Endothelial cell of umbilical vein (primary cell): ENCODE measurements at regions not wholly inside any gene's neighbourhood (a gene's known extent, or its start where the extent isn't known, plus 50 kb on each side); places are given as distances from the start of the nearest gene placed in this dataset.

Experiments used
- BruUV-seq: library from RNA; stranded (reverse); fragments of 400-500 nt; replicated peaks from 2 replicates; lab custom pipeline; 2021; lab: Mats Ljungman, UMichigan
- CTCF ChIA-PET: fragments of 300-600, 350-600 bp; sonication (Branson Sonifier 250); formaldehyde crosslinking; loops from one replicate; lab custom pipeline; 2021; ENCODE audit warnings: antibody characterized with exemption, inconsistent platforms; lab: Charles Lee
- POLR2A ChIA-PET: fragments of 300-600, 350-600 bp; sonication (Branson Sonifier 250); formaldehyde crosslinking; loops from one replicate; lab custom pipeline; 2021; ENCODE audit warnings: antibody characterized with exemption, inconsistent platforms; lab: Charles Lee
- DNase-seq: peaks from one replicate; pipeline ENCODE4 v3.0.0-alpha.2; 2011; ENCODE audit warnings: low read depth, low spot score
- FAIRE-seq: peaks from 2 replicates; lab custom pipeline; 2011; peaks lifted over from hg19 to GRCh38; lab: Jason Lieb, UNC
- H2AFZ ChIP-seq: 2 replicates; pipeline ENCODE4 v1.6.0; 2012; ENCODE audit warnings: low read depth, low read length, control low read depth, inconsistent platforms
- H3K27ac ChIP-seq: 2 replicates; pipeline ENCODE4 v1.5.1; 2011; ENCODE audit warnings: low read depth, mild to moderate bottlenecking, control low read depth, low read length, moderate library complexity; ENCODE audit not compliant: insufficient read depth
- H3K27me3 ChIP-seq, 2 experiments: 2 replicates each; pipeline versions ENCODE4 v1.6.0 to v1.6.1; 2011; ENCODE audit warnings: low read length in 2 of 2, mixed read lengths in 1 of 2; ENCODE audit not compliant: control insufficient read depth in 2 of 2, insufficient read depth in 2 of 2
- H3K36me3 ChIP-seq, 2 experiments: 2 replicates in 1 of 2; 3 replicates in 1 of 2; pipeline ENCODE4 v1.5.1; 2011; ENCODE audit warnings: low read length in 2 of 2, mild to moderate bottlenecking in 1 of 2, moderate library complexity in 1 of 2; ENCODE audit not compliant: control insufficient read depth in 2 of 2, insufficient read depth in 2 of 2; ENCODE audit errors: extremely low read depth in 1 of 2
- H3K4me1 ChIP-seq: 3 replicates; pipeline ENCODE4 v1.5.1; 2011; ENCODE audit warnings: mild to moderate bottlenecking, low read length; ENCODE audit not compliant: control insufficient read depth, insufficient read depth; ENCODE audit errors: extremely low read depth
- H3K4me2 ChIP-seq: 2 replicates; pipeline ENCODE4 v1.6.1; 2011; ENCODE audit warnings: low read length, control low read depth, mixed read lengths; ENCODE audit not compliant: insufficient read depth
- H3K4me3 ChIP-seq, 3 experiments: fragments of 200-600 bp in 1 of 3; sonication (generic), shearing (Covaris generic) in 1 of 3; replicated peaks in 1 of 3; 2 replicates each; pipeline ENCODE4 v1.5.1; 2011 to 2016; ENCODE audit warnings: control low read depth in 3 of 3, low read length in 3 of 3, mild to moderate bottlenecking in 2 of 3, inconsistent platforms in 1 of 3, low read depth in 1 of 3, moderate library complexity in 1 of 3; ENCODE audit not compliant: insufficient read depth in 1 of 3
- H3K79me2 ChIP-seq: 2 replicates; pipeline ENCODE4 v1.6.0; 2012; ENCODE audit warnings: low read length, inconsistent platforms; ENCODE audit not compliant: control insufficient read depth, insufficient read depth
- H3K9ac ChIP-seq: replicated peaks from 2 replicates; pipeline ENCODE3; 2011; ENCODE audit warnings: low read length, control low read depth; ENCODE audit not compliant: insufficient read depth; ENCODE audit errors: extremely low read depth
- H3K9me1 ChIP-seq: replicated peaks from 3 replicates; pipeline ENCODE4 v1.6.0; 2011; ENCODE audit warnings: mild to moderate bottlenecking, low read length; ENCODE audit not compliant: control insufficient read depth, insufficient read depth; ENCODE audit errors: extremely low read depth
- H3K9me3 ChIP-seq: replicated peaks from 2 replicates; pipeline ENCODE4 v1.5.1; 2012; ENCODE audit warnings: low read length, inconsistent platforms; ENCODE audit not compliant: control insufficient read depth, insufficient read depth
- H4K20me1 ChIP-seq: replicated peaks from 2 replicates; pipeline ENCODE3; 2011; ENCODE audit warnings: mild to moderate bottlenecking, low read length; ENCODE audit not compliant: control insufficient read depth, insufficient read depth; ENCODE audit errors: extremely low read depth
- FOS ChIP-seq: IDR thresholded peaks from 2 replicates; pipeline ENCODE4 v1.6.1; 2011; ENCODE audit warnings: mild to moderate bottlenecking, low read length, moderate library complexity, borderline replicate concordance; ENCODE audit not compliant: insufficient read depth
- GATA2 ChIP-seq: IDR thresholded peaks from 2 replicates; pipeline ENCODE4 v1.7.0; 2011; ENCODE audit warnings: low read depth, mild to moderate bottlenecking, moderate library complexity, mixed read lengths, low read length; ENCODE audit not compliant: insufficient read length, insufficient read depth
- POLR2A ChIP-seq: IDR thresholded peaks from 2 replicates; pipeline ENCODE4 v1.6.1; 2012; ENCODE audit warnings: low read depth, mild to moderate bottlenecking, control low read depth, low read length
- POLR2AphosphoS5 ChIP-seq: IDR thresholded peaks from 2 replicates; pipeline ENCODE4 v1.6.1; 2012; ENCODE audit warnings: low read depth, mild to moderate bottlenecking, control low read depth, low read length, moderate library complexity; ENCODE audit not compliant: insufficient read depth
- dilution Hi-C: fragments of 300-500 bp; cut with MboI; formaldehyde crosslinking; loops from one replicate; pipeline ENCODE4 v1.15.0; 2019; ENCODE audit warnings: low sequenced_read_pairs; ENCODE audit not compliant: extremely low pct_ligation_motif_present
- intact Hi-C: fragments of 100-400 bp; cut with micrococcal nuclease; formaldehyde crosslinking; loops from one replicate; pipeline ENCODE4 v1.10.0; 2022
- TF ChIP-seq, protein P1 (sequence below), 2 donors: IDR thresholded peaks; 1 replicate in 1 of 2; 2 replicates in 1 of 2; pipeline ENCODE4 v1.5.1; 2011; ENCODE audit warnings: low read length in 2 of 2, mild to moderate bottlenecking in 2 of 2, moderate library complexity in 2 of 2, control low read depth in 1 of 2, inconsistent platforms in 1 of 2, low read depth in 1 of 2; ENCODE audit not compliant: insufficient read depth in 1 of 2; ENCODE audit errors: extremely low read depth in 1 of 2
- TF ChIP-seq, protein P2 (sequence below): IDR thresholded peaks from 2 replicates; pipeline ENCODE4 v1.6.1; 2011; ENCODE audit not compliant: insufficient read depth, insufficient read length

DNA sequence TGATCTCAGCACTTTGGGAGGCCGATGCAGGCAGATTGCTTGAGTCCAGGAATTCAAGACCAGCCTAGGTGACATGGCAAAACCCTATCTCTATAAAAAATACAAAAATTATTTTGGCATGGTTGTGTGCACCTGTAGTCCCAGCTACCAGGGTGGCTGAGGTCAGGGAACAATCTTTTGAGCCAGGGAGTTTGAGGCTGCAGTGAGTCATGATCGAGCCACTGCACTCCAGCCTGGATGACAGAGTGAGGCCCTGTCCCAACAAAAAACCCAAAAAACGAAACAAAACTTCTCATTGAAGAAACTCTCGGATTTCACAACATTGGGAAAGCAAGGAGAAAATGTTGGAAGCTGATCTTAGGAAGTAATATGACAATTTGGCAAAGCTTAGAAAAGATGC lies 317.3 kb upstream of the MGAT5 start:
- H3K9ac ChIP-seq: no peak overlapping the region
- no peaks in the 10 kb centered on the region for H3K79me2 ChIP-seq
- H4K20me1 ChIP-seq: no peaks in the 10 kb centered on the region
- FAIRE-seq (no peak), DNase-seq (no peak)
- H3K27ac ChIP-seq: no peak overlapping the region
- BruUV-seq: no TSS peak
- intact Hi-C loops: no loop called here
- POLR2A ChIA-PET: no interaction called here
- H2AFZ ChIP-seq: no peak overlapping the region
- no peak overlapping the region for H3K4me3 ChIP-seq
- no peaks in the 10 kb centered on the region for H3K4me1 ChIP-seq
- H3K9me3 ChIP-seq: no peaks in the 10 kb centered on the region
- dilution Hi-C loops: no loop called here
- TF ChIP-seq, protein P1, sequence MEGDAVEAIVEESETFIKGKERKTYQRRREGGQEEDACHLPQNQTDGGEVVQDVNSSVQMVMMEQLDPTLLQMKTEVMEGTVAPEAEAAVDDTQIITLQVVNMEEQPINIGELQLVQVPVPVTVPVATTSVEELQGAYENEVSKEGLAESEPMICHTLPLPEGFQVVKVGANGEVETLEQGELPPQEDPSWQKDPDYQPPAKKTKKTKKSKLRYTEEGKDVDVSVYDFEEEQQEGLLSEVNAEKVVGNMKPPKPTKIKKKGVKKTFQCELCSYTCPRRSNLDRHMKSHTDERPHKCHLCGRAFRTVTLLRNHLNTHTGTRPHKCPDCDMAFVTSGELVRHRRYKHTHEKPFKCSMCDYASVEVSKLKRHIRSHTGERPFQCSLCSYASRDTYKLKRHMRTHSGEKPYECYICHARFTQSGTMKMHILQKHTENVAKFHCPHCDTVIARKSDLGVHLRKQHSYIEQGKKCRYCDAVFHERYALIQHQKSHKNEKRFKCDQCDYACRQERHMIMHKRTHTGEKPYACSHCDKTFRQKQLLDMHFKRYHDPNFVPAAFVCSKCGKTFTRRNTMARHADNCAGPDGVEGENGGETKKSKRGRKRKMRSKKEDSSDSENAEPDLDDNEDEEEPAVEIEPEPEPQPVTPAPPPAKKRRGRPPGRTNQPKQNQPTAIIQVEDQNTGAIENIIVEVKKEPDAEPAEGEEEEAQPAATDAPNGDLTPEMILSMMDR (IDR thresholded peaks at IDR 0.05; ENCODE audit: extremely low read depth in 1 of 2, insufficient read depth in 1 of 2, low read depth in 1 of 2, low read length in 2 of 2): no peak
- TF ChIP-seq FOS (no peak), POLR2AphosphoS5 (no peak)
- CTCF ChIA-PET: interaction anchor here (0.7 to 1.0 kb wide), 2 partner anchors 9 to 16 kb away, joined by 3 read pairs; no protein-coding TSS in a partner anchor
- no peak overlapping the region for H3K4me2 ChIP-seq
- H3K27me3 ChIP-seq: no peaks in the 10 kb centered on the region
- no peaks in the 10 kb centered on the region for H3K9me1 ChIP-seq
- H3K36me3 ChIP-seq: no peaks in the 10 kb centered on the region

DNA sequence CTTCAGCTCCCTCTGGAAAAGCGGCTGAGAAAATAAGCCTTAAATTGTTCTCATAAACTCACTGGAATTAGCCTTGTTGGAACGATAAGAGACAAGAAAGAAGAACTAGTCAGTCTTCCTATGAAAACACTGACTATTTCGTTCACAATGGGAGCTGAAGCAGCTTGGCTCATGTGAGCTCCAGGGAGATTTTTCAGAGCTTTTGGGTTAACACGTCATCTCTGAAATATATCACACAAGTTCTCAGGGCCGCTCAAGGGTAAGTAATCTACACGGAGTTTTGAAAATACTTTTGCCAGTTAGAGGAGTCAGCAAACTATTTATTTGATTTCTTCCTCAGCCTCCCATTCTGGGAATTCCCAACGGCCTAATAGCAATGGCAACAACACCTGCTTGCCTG lies 316.2 kb upstream of the MGAT5 start:
- POLR2A ChIA-PET: no interaction called here
- Histone ChIP-seq H3K79me2 (no peaks in the 10 kb centered on the region), H4K20me1 (no peaks in the 10 kb centered on the region), H3K27me3 (peaks cover 0 to 1% of the 10 kb centered on the region in 2 experiments), H3K9ac (no peak overlapping the region), H3K9me1 (no peaks in the 10 kb centered on the region), H3K4me1 (no peaks in the 10 kb centered on the region), H3K4me3 (no peak overlapping the region), H3K27ac (no peak overlapping the region), H3K4me2 (no peak overlapping the region), H3K36me3 (no peaks in the 10 kb centered on the region), H3K9me3 (no peaks in the 10 kb centered on the region), H2AFZ (no peak overlapping the region)
- intact Hi-C loops: no loop called here
- FAIRE-seq: no peak
- CTCF ChIA-PET: interaction anchor here (1.0 kb wide), 1 partner anchor 10 kb away, joined by 3 read pairs; no protein-coding TSS in a partner anchor
- no TSS peak for BruUV-seq
- dilution Hi-C loops: no loop called here
- TF ChIP-seq GATA2: no peak
- TF ChIP-seq, protein P1 (IDR thresholded peaks at IDR 0.05; ENCODE audit: extremely low read depth in 1 of 2, insufficient read depth in 1 of 2, low read depth in 1 of 2, low read length in 2 of 2): no peak
- TF ChIP-seq POLR2AphosphoS5: no peak
- TF ChIP-seq, protein P2, sequence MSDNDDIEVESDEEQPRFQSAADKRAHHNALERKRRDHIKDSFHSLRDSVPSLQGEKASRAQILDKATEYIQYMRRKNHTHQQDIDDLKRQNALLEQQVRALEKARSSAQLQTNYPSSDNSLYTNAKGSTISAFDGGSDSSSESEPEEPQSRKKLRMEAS: no peak
- no peak for TF ChIP-seq POLR2A
- TF ChIP-seq FOS: no peak
- no peak for DNase-seq
